HG03060 (cell line): ENCODE measurements at regions not wholly inside any gene's neighbourhood (a gene's known extent, or its start where the extent isn't known, plus 50 kb on each side); places are given as distances from the start of the nearest gene placed in this dataset.
"Not testable (repeated sequence)": the region's sequence is repeated elsewhere in the genome, so short reads cannot be mapped to it uniquely, and the experiment has no call there.

Experiments
- ATAC-seq: cut with Tn5 transposase; IDR thresholded peaks from one replicate; pipeline ENCODE4 v1.9.1; 2021; ENCODE audit warnings: low read depth, moderate number of reproducible peaks; ENCODE audit not compliant: unreplicated experiment

- not testable (repeated sequence) for ATAC-seq
Observed at GRCh38 chr9:64370344-64370743, 914.7 kb downstream of the FOXD4L5 start.

- ATAC-seq, result not testable (repeated sequence)
Observed at GRCh38 chr9:64369644-64370043, 915.4 kb downstream of the FOXD4L5 start.

GRCh38 chr9:64369114-64369513, 915.9 kb downstream of the FOXD4L5 start:
- peak; percentile 60 for ATAC-seq

- not testable (repeated sequence) for ATAC-seq
Observed at GRCh38 chr9:64368644-64368942, 916.4 kb downstream of the FOXD4L5 start.

GRCh38 chr9:64367826-64368643, 917.0 kb downstream of the FOXD4L5 start:
- not testable (repeated sequence) for ATAC-seq
